ENCODE measurements at regions not wholly inside any gene's neighbourhood (a gene's known extent, or its start where the extent isn't known, plus 50 kb on each side); places are given as distances from the start of the nearest gene placed in this dataset.

DNA sequence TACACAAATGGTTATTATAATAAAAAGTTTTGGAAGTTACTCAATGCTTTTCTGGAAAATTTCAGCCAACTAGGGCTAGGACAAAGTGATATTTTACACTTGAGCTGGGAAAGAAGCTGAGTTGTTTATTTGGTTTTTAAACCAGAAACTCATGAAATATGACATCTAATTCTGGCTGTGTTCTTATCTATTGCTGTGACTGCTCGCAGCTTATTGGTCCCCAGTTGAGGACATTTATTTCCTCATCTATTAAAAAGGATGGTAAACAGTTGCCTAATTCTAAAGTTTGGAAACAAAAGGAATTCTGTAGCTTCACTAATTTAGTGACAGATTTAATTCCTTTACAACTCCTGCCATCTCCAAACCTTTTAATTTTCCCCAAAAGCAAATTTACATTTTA is 487.6 kb upstream of the IL12A start:
- TF ChIP-seq, protein P1, sequence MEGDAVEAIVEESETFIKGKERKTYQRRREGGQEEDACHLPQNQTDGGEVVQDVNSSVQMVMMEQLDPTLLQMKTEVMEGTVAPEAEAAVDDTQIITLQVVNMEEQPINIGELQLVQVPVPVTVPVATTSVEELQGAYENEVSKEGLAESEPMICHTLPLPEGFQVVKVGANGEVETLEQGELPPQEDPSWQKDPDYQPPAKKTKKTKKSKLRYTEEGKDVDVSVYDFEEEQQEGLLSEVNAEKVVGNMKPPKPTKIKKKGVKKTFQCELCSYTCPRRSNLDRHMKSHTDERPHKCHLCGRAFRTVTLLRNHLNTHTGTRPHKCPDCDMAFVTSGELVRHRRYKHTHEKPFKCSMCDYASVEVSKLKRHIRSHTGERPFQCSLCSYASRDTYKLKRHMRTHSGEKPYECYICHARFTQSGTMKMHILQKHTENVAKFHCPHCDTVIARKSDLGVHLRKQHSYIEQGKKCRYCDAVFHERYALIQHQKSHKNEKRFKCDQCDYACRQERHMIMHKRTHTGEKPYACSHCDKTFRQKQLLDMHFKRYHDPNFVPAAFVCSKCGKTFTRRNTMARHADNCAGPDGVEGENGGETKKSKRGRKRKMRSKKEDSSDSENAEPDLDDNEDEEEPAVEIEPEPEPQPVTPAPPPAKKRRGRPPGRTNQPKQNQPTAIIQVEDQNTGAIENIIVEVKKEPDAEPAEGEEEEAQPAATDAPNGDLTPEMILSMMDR (IDR thresholded peaks at IDR 0.05; ENCODE audit: low read depth, low read length), result no peak
- TF ChIP-seq POLR2A (IDR thresholded peaks at IDR 0.05; ENCODE audit: extremely low read depth, insufficient read length), result no peak
- TF ChIP-seq, protein P2, sequence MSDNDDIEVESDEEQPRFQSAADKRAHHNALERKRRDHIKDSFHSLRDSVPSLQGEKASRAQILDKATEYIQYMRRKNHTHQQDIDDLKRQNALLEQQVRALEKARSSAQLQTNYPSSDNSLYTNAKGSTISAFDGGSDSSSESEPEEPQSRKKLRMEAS (IDR thresholded peaks at IDR 0.05; ENCODE audit: low read depth, low read length), result no peak

All from NB4 (cell line).